Loucy (cell line): ENCODE measurements at regions not wholly inside any gene's neighbourhood (a gene's known extent, or its start where the extent isn't known, plus 50 kb on each side); places are given as distances from the start of the nearest gene placed in this dataset.

ENCODE experiments used
- EZH2phosphoT487 ChIP-seq: fragments of 200-600 bp; IDR thresholded peaks from 2 replicates; pipeline ENCODE4 v1.6.1; 2018; ENCODE audit warnings: antibody characterized with exemption, mild to moderate bottlenecking, moderate library complexity, borderline replicate concordance
- TF ChIP-seq, protein P1 (sequence below): fragments of 200-600 bp; sonication (generic); conservative IDR thresholded peaks from 2 replicates; pipeline ENCODE4 v1.5.1; 2014; ENCODE audit warnings: mild to moderate bottlenecking, antibody characterized with exemption, low read length

DNA sequence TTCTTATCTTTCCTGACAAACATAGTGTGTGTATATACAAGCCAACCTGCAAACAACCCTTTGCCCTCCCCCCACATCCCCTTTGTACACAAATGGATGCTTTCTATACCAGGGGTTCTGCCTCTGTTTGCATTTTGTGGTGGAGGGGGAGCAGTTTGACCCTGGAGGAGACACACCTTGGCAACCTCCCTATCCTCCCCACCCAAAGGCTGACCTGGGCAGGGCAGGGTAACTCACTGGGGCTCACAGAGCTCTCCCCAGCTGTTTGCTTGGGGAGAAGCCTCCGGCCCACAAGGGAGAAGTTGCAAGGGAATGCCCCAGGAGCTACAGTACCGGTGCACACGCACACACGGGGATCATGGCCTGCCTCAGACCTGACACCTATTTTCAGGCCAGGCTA lies 372.6 kb downstream of the BCOR start:
- TF ChIP-seq, protein P1, sequence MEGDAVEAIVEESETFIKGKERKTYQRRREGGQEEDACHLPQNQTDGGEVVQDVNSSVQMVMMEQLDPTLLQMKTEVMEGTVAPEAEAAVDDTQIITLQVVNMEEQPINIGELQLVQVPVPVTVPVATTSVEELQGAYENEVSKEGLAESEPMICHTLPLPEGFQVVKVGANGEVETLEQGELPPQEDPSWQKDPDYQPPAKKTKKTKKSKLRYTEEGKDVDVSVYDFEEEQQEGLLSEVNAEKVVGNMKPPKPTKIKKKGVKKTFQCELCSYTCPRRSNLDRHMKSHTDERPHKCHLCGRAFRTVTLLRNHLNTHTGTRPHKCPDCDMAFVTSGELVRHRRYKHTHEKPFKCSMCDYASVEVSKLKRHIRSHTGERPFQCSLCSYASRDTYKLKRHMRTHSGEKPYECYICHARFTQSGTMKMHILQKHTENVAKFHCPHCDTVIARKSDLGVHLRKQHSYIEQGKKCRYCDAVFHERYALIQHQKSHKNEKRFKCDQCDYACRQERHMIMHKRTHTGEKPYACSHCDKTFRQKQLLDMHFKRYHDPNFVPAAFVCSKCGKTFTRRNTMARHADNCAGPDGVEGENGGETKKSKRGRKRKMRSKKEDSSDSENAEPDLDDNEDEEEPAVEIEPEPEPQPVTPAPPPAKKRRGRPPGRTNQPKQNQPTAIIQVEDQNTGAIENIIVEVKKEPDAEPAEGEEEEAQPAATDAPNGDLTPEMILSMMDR, result no peak
- TF ChIP-seq EZH2phosphoT487, result no peak
